Fibroblast of lung (primary cell): ENCODE measurements at regions not wholly inside any gene's neighbourhood (a gene's known extent, or its start where the extent isn't known, plus 50 kb on each side); places are given as distances from the start of the nearest gene placed in this dataset.
"Not testable (repeated sequence)": the region's sequence is repeated elsewhere in the genome, so short reads cannot be mapped to it uniquely, and the experiment has no call there.

Source experiments
- DNase-seq, 2 donors: peaks; one replicate each; pipeline versions ENCODE4 v3.0.0 to v3.0.0-alpha.2; 2010; ENCODE audit warnings: low read depth in 2 of 2
- H2AFZ ChIP-seq: 2 replicates; pipeline ENCODE4 v1.5.1; 2012; ENCODE audit warnings: low read length, control low read depth, inconsistent platforms
- H3K27ac ChIP-seq: 2 replicates; pipeline ENCODE4 v1.5.1; 2011; ENCODE audit warnings: low read length, control low read depth; ENCODE audit not compliant: insufficient read depth
- H3K27me3 ChIP-seq: 2 replicates; pipeline ENCODE4 v1.5.1; 2011; ENCODE audit warnings: mild to moderate bottlenecking, low read length; ENCODE audit not compliant: control insufficient read depth, insufficient read depth
- H3K36me3 ChIP-seq: 2 replicates; pipeline ENCODE4 v1.5.1; 2011; ENCODE audit warnings: low read length; ENCODE audit not compliant: control insufficient read depth, insufficient read depth
- H3K4me1 ChIP-seq: 2 replicates; pipeline ENCODE4 v1.5.1; 2011; ENCODE audit warnings: low read length; ENCODE audit not compliant: control insufficient read depth, insufficient read depth; ENCODE audit errors: extremely low read depth
- H3K4me2 ChIP-seq: 2 replicates; pipeline ENCODE4 v1.5.1; 2011; ENCODE audit warnings: low read length, control low read depth; ENCODE audit not compliant: insufficient read depth; ENCODE audit errors: extremely low read depth
- H3K4me3 ChIP-seq, 4 experiments: fragments of 200-600 bp in 1 of 4; sonication (generic) in 1 of 4; replicated peaks in 1 of 4; 2 replicates each; pipeline ENCODE4 v1.5.1; 2011 to 2016; ENCODE audit warnings: low read length in 4 of 4, low read depth in 3 of 4, mild to moderate bottlenecking in 3 of 4, control low read depth in 2 of 4, inconsistent platforms in 1 of 4, mixed read lengths in 1 of 4; ENCODE audit not compliant: insufficient read depth in 1 of 4; ENCODE audit errors: control extremely low read depth in 1 of 4
- H3K79me2 ChIP-seq: 2 replicates; pipeline ENCODE4 v1.5.1; 2012; ENCODE audit warnings: mild to moderate bottlenecking, low read length, inconsistent platforms; ENCODE audit not compliant: control insufficient read depth, insufficient read depth
- H3K9ac ChIP-seq: 2 replicates; pipeline ENCODE4 v1.5.1; 2011; ENCODE audit warnings: mild to moderate bottlenecking, low read length, control low read depth; ENCODE audit not compliant: insufficient read depth
- H3K9me3 ChIP-seq: 2 replicates; pipeline ENCODE4 v1.5.1; 2012; ENCODE audit warnings: low read depth, low read length; ENCODE audit not compliant: control insufficient read depth, insufficient read depth
- H4K20me1 ChIP-seq: 2 replicates; pipeline ENCODE4 v1.5.1; 2011; ENCODE audit warnings: low read length; ENCODE audit not compliant: control insufficient read depth, insufficient read depth; ENCODE audit errors: extremely low read depth
- CTCF ChIP-seq, 2 donors: IDR thresholded peaks in 1 of 2; conservative IDR thresholded peaks in 1 of 2; 1 replicate in 1 of 2; 2 replicates in 1 of 2; pipeline ENCODE4 v1.5.1; 2011 to 2012; ENCODE audit warnings: low read length in 2 of 2, control low read depth in 1 of 2, inconsistent platforms in 1 of 2, low read depth in 1 of 2, mild to moderate bottlenecking in 1 of 2
- EZH2 ChIP-seq: IDR thresholded peaks from 2 replicates; pipeline ENCODE4 v1.5.1; 2012; ENCODE audit warnings: low read length, control low read depth, mild to moderate bottlenecking; ENCODE audit errors: missing control alignments

GRCh38 chr5:96316017-96316416 is 117.0 kb downstream of the PCSK1 start:
- H3K36me3 ChIP-seq = no peaks in the 10 kb centered on the region
- peak overlapping the region; percentile 4 for H3K4me2 ChIP-seq
- no peak overlapping the region for H3K27ac ChIP-seq
- H3K4me3 ChIP-seq = no peak overlapping the region
- no peaks in the 10 kb centered on the region for H3K79me2 ChIP-seq
- H3K27me3 ChIP-seq = no peaks in the 10 kb centered on the region
- DNase-seq = peak in 1 of 2 donors; percentile 32
- H4K20me1 ChIP-seq = no peaks in the 10 kb centered on the region
- H3K9me3 ChIP-seq = no peaks in the 10 kb centered on the region
- TF ChIP-seq EZH2 = no peak
- no peak for TF ChIP-seq CTCF (conservative IDR thresholded peaks at IDR 0.05 in 1 of 2, IDR thresholded peaks at IDR 0.05 in 1 of 2; ENCODE audit: low read depth in 1 of 2, low read length in 2 of 2)
- H3K4me1 ChIP-seq = no peaks in the 10 kb centered on the region
- no peak overlapping the region for H3K9ac ChIP-seq
- no peak overlapping the region for H2AFZ ChIP-seq

GRCh38 chr5:96315431-96315830 is 117.6 kb downstream of the PCSK1 start:
- no peak overlapping the region for H3K9ac ChIP-seq
- DNase-seq = no peak
- no peak overlapping the region for H3K4me3 ChIP-seq
- no peak overlapping the region for H3K27ac ChIP-seq
- no peaks in the 10 kb centered on the region for H3K79me2 ChIP-seq
- no peak for TF ChIP-seq CTCF (conservative IDR thresholded peaks at IDR 0.05 in 1 of 2, IDR thresholded peaks at IDR 0.05 in 1 of 2; ENCODE audit: low read depth in 1 of 2, low read length in 2 of 2)
- no peak for TF ChIP-seq EZH2
- no peaks in the 10 kb centered on the region for H3K27me3 ChIP-seq
- no peaks in the 10 kb centered on the region for H3K4me1 ChIP-seq
- H4K20me1 ChIP-seq = no peaks in the 10 kb centered on the region
- H3K4me2 ChIP-seq = no peak overlapping the region
- H2AFZ ChIP-seq = no peak overlapping the region
- H3K36me3 ChIP-seq = no peaks in the 10 kb centered on the region
- no peaks in the 10 kb centered on the region for H3K9me3 ChIP-seq

GRCh38 chr5:96312383-96312782 is 120.7 kb downstream of the PCSK1 start:
- no peak overlapping the region for H3K9ac ChIP-seq
- H3K27ac ChIP-seq = no peak overlapping the region
- H3K79me2 ChIP-seq = no peaks in the 10 kb centered on the region
- no peak overlapping the region for H3K4me3 ChIP-seq
- peak in 1 of 2 donors; percentile 58 for DNase-seq
- H3K9me3 ChIP-seq = no peaks in the 10 kb centered on the region
- TF ChIP-seq EZH2 = no peak
- no peak for TF ChIP-seq CTCF (conservative IDR thresholded peaks at IDR 0.05 in 1 of 2, IDR thresholded peaks at IDR 0.05 in 1 of 2; ENCODE audit: low read depth in 1 of 2, low read length in 2 of 2)
- H2AFZ ChIP-seq = no peak overlapping the region
- H3K4me1 ChIP-seq = no peaks in the 10 kb centered on the region
- H4K20me1 ChIP-seq = no peaks in the 10 kb centered on the region
- H3K36me3 ChIP-seq = no peaks in the 10 kb centered on the region
- no peak overlapping the region for H3K4me2 ChIP-seq
- H3K27me3 ChIP-seq = no peaks in the 10 kb centered on the region

- H2AFZ ChIP-seq, DNase-seq, H4K20me1 ChIP-seq, H3K9me3 ChIP-seq, H3K4me2 ChIP-seq, H3K9ac ChIP-seq, H3K4me3 ChIP-seq, H3K27me3 ChIP-seq, H3K4me1 ChIP-seq, H3K79me2 ChIP-seq, H3K27ac ChIP-seq, H3K36me3 ChIP-seq: not testable (repeated sequence)
Measured at GRCh38 chr5:96307047-96307446, 126.0 kb downstream of the PCSK1 start.
